ENCODE measurements at regions not wholly inside any gene's neighbourhood (a gene's known extent, or its start where the extent isn't known, plus 50 kb on each side); places are given as distances from the start of the nearest gene placed in this dataset.
"Not testable (repeated sequence)": the region's sequence is repeated elsewhere in the genome, so short reads cannot be mapped to it uniquely, and the experiment has no call there.

- no peak for DNase-seq
Measured at GRCh38 chr6:885051-885590, 192.2 kb upstream of the EXOC2 start.

GRCh38 chr6:884570-884969 lies 191.6 kb upstream of the EXOC2 start:
- no peak for DNase-seq

GRCh38 chr6:882084-882598 lies 189.2 kb upstream of the EXOC2 start:
- no peak for DNase-seq

GRCh38 chr6:878179-878578 lies 185.2 kb upstream of the EXOC2 start:
- DNase-seq, result no peak

GRCh38 chr6:875012-875411 lies 182.1 kb upstream of the EXOC2 start:
- DNase-seq, result no peak

GRCh38 chr6:872570-873125 lies 179.7 kb upstream of the EXOC2 start:
- DNase-seq, result no peak

GRCh38 chr6:871503-871902 lies 178.6 kb upstream of the EXOC2 start:
- DNase-seq, result no peak

- no peak for DNase-seq
Measured at GRCh38 chr6:870096-870495, 177.2 kb upstream of the EXOC2 start.

- DNase-seq, result no peak
Measured at GRCh38 chr6:868201-868600, 175.3 kb upstream of the EXOC2 start.

- DNase-seq, result no peak
Measured at GRCh38 chr6:867378-867777, 174.4 kb upstream of the EXOC2 start.

GRCh38 chr6:866316-866715 lies 173.4 kb upstream of the EXOC2 start:
- no peak for DNase-seq

- DNase-seq, result no peak
Measured at GRCh38 chr6:865846-866245, 172.9 kb upstream of the EXOC2 start.

GRCh38 chr6:863831-864230 lies 170.9 kb upstream of the EXOC2 start:
- DNase-seq, result no peak

GRCh38 chr6:863127-863526 lies 170.2 kb upstream of the EXOC2 start:
- DNase-seq, result not testable (repeated sequence)

- DNase-seq, result no peak
Measured at GRCh38 chr6:859936-860335, 167.0 kb upstream of the EXOC2 start.

GRCh38 chr6:854406-855118 lies 161.6 kb upstream of the EXOC2 start:
- DNase-seq, result no peak

- not testable (repeated sequence) for DNase-seq
Measured at GRCh38 chr6:852216-852615, 159.3 kb upstream of the EXOC2 start.

- no peak for DNase-seq
Measured at GRCh38 chr6:849075-849506, 156.2 kb upstream of the EXOC2 start.

- DNase-seq, result no peak
Measured at GRCh38 chr6:845566-845965, 152.6 kb upstream of the EXOC2 start.

GRCh38 chr6:845101-845500 lies 152.2 kb upstream of the EXOC2 start:
- DNase-seq, result no peak

GRCh38 chr6:842141-842540 lies 149.2 kb upstream of the EXOC2 start:
- peak; percentile 29 for DNase-seq

- no peak for DNase-seq
Measured at GRCh38 chr6:841569-841968, 148.6 kb upstream of the EXOC2 start.

GRCh38 chr6:839201-839600 lies 146.3 kb upstream of the EXOC2 start:
- DNase-seq, result no peak

- DNase-seq, result no peak
Measured at GRCh38 chr6:837380-837779, 144.4 kb upstream of the EXOC2 start.
